DOHH2 (cell line): ENCODE measurements at regions not wholly inside any gene's neighbourhood (a gene's known extent, or its start where the extent isn't known, plus 50 kb on each side); places are given as distances from the start of the nearest gene placed in this dataset.

ENCODE experiments used
- H3F3A ChIP-seq: fragments of 200-600 bp; sonication (generic), shearing (Covaris generic); 2 replicates; pipeline ENCODE4 v1.6.0; 2016; ENCODE audit warnings: antibody characterized with exemption, mild to moderate bottlenecking; ENCODE audit not compliant: control insufficient read depth, insufficient read depth
- H3K27ac ChIP-seq: fragments of 200-600 bp; sonication (generic); 2 replicates; pipeline ENCODE4 v1.5.1; 2014; ENCODE audit warnings: low read depth, mild to moderate bottlenecking, low read length, moderate library complexity
- H3K27me3 ChIP-seq: fragments of 200-600 bp; sonication (generic); 2 replicates; pipeline ENCODE4 v1.6.1; 2014; ENCODE audit warnings: mild to moderate bottlenecking, low read length, mixed read lengths; ENCODE audit not compliant: control insufficient read depth
- H3K36me3 ChIP-seq: fragments of 200-600 bp; sonication (generic); 2 replicates; pipeline ENCODE4 v1.6.1; 2014; ENCODE audit warnings: mild to moderate bottlenecking, low read length, moderate library complexity, mixed read lengths; ENCODE audit not compliant: control insufficient read depth
- H3K4me1 ChIP-seq: fragments of 200-600 bp; sonication (generic); 2 replicates; pipeline ENCODE4 v1.6.1; 2014; ENCODE audit warnings: mild to moderate bottlenecking, low read length, mixed read lengths; ENCODE audit not compliant: control insufficient read depth
- H3K4me2 ChIP-seq: fragments of 200-600 bp; sonication (generic); 2 replicates; pipeline ENCODE4 v1.6.0; 2014; ENCODE audit warnings: mild to moderate bottlenecking, low read length, moderate library complexity
- H3K4me3 ChIP-seq: fragments of 200-600 bp; sonication (generic); 2 replicates; pipeline ENCODE4 v1.5.1; 2014; ENCODE audit warnings: mild to moderate bottlenecking, low read length, mixed read lengths
- H3K79me2 ChIP-seq: fragments of 200-600 bp; sonication (generic); 2 replicates; pipeline ENCODE4 v1.6.1; 2014; ENCODE audit warnings: mild to moderate bottlenecking, low read length, mixed read lengths; ENCODE audit not compliant: control insufficient read depth
- H3K9me2 ChIP-seq: fragments of 200-600 bp; sonication (generic); replicated peaks from 2 replicates; pipeline ENCODE4 v1.6.1; 2014; ENCODE audit warnings: mild to moderate bottlenecking, low read length, mixed read lengths; ENCODE audit not compliant: control insufficient read depth
- H3K9me3 ChIP-seq: fragments of 200-600 bp; sonication (generic); 2 replicates; pipeline ENCODE4 v1.6.1; 2014; ENCODE audit warnings: antibody characterized with exemption, low read length, mixed read lengths; ENCODE audit not compliant: control insufficient read depth, insufficient read depth
- H4K20me1 ChIP-seq: fragments of 200-600 bp; sonication (generic); 2 replicates; pipeline ENCODE4 v1.6.0; 2014; ENCODE audit warnings: low read depth, mild to moderate bottlenecking, antibody characterized with exemption, low read length, moderate library complexity; ENCODE audit not compliant: control insufficient read depth, insufficient read depth
- CTCF ChIP-seq: fragments of 200-600 bp; sonication (generic); IDR thresholded peaks from one replicate; pipeline ENCODE4 v1.5.1; 2014; ENCODE audit warnings: antibody characterized with exemption, mild to moderate bottlenecking, low read depth, low read length; ENCODE audit not compliant: poor library complexity, severe bottlenecking
- EZH2phosphoT487 ChIP-seq: fragments of 200-600 bp; sonication (generic); IDR thresholded peaks from 2 replicates; pipeline ENCODE4 v1.6.1; 2017; ENCODE audit warnings: borderline replicate concordance, mild to moderate bottlenecking, antibody characterized with exemption, low read length, moderate library complexity, mixed read lengths

GRCh38 chr1:198436276-198436675, 104.2 kb downstream of the ATP6V1G3 start:
- no peak for TF ChIP-seq CTCF
- TF ChIP-seq EZH2phosphoT487 = no peak
- no peaks in the 10 kb centered on the region for H3K79me2 ChIP-seq
- no peak overlapping the region for H3K27ac ChIP-seq
- no peaks in the 10 kb centered on the region for H3K9me2 ChIP-seq
- no peaks in the 10 kb centered on the region for H3K9me3 ChIP-seq
- no peaks in the 10 kb centered on the region for H3K4me1 ChIP-seq
- H4K20me1 ChIP-seq = no peaks in the 10 kb centered on the region
- H3K4me2 ChIP-seq = no peak overlapping the region
- no peaks in the 10 kb centered on the region for H3K36me3 ChIP-seq
- H3K27me3 ChIP-seq = no peaks in the 10 kb centered on the region
- no peak overlapping the region for H3K4me3 ChIP-seq
- no peaks in the 10 kb centered on the region for H3F3A ChIP-seq

DNA sequence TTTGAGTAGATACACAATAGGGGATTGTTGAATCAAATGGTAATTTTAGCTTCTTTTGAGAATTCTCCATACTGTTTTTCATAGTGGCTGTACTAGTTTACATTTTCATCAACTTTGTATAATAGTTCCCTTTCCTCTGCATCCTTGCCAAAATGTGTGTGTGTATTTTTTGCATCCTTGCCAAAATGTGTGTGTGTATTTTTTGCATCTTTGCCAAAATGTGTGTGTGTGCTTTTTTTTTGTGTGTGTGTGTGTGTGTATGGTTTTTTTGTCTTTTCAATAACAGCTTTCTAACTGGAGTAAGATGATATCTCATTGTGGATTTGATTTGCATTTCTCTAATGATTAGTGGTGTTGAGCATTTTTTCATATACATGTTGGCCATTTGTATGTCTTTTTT, 105.4 kb downstream of the ATP6V1G3 start:
- no peaks in the 10 kb centered on the region for H3K79me2 ChIP-seq
- no peaks in the 10 kb centered on the region for H4K20me1 ChIP-seq
- no peaks in the 10 kb centered on the region for H3K9me3 ChIP-seq
- H3K9me2 ChIP-seq = no peaks in the 10 kb centered on the region
- no peaks in the 10 kb centered on the region for H3F3A ChIP-seq
- no peaks in the 10 kb centered on the region for H3K4me1 ChIP-seq
- H3K27ac ChIP-seq = no peak overlapping the region
- H3K4me2 ChIP-seq = no peak overlapping the region
- TF ChIP-seq CTCF (no peak), EZH2phosphoT487 (no peak)
- no peaks in the 10 kb centered on the region for H3K36me3 ChIP-seq
- H3K27me3 ChIP-seq = no peaks in the 10 kb centered on the region
- H3K4me3 ChIP-seq = no peak overlapping the region

- Histone ChIP-seq H3F3A (no peaks in the 10 kb centered on the region), H3K4me3 (no peak overlapping the region), H3K9me3 (no peaks in the 10 kb centered on the region), H3K36me3 (no peaks in the 10 kb centered on the region), H3K79me2 (no peaks in the 10 kb centered on the region), H4K20me1 (no peaks in the 10 kb centered on the region), H3K4me1 (no peaks in the 10 kb centered on the region), H3K27me3 (no peaks in the 10 kb centered on the region), H3K27ac (no peak overlapping the region), H3K9me2 (no peaks in the 10 kb centered on the region), H3K4me2 (no peak overlapping the region)
- TF ChIP-seq CTCF (no peak), EZH2phosphoT487 (no peak)
Measured at GRCh38 chr1:198424441-198424840, 116.0 kb downstream of the ATP6V1G3 start.

GRCh38 chr1:198423673-198424072, 116.8 kb downstream of the ATP6V1G3 start:
- H3K9me2 ChIP-seq = no peaks in the 10 kb centered on the region
- H3K4me2 ChIP-seq = no peak overlapping the region
- no peak overlapping the region for H3K27ac ChIP-seq
- H3K27me3 ChIP-seq = no peaks in the 10 kb centered on the region
- no peaks in the 10 kb centered on the region for H3F3A ChIP-seq
- no peaks in the 10 kb centered on the region for H4K20me1 ChIP-seq
- TF ChIP-seq EZH2phosphoT487 (no peak), CTCF (no peak)
- H3K79me2 ChIP-seq = no peaks in the 10 kb centered on the region
- H3K4me1 ChIP-seq = no peaks in the 10 kb centered on the region
- H3K9me3 ChIP-seq = no peaks in the 10 kb centered on the region
- H3K36me3 ChIP-seq = no peaks in the 10 kb centered on the region
- H3K4me3 ChIP-seq = no peak overlapping the region
